ENCODE measurements at regions not wholly inside any gene's neighbourhood (a gene's known extent, or its start where the extent isn't known, plus 50 kb on each side); places are given as distances from the start of the nearest gene placed in this dataset.
A peak's percentile ranks its signal among the peaks of the same experiment; 100 is the strongest.

DNA sequence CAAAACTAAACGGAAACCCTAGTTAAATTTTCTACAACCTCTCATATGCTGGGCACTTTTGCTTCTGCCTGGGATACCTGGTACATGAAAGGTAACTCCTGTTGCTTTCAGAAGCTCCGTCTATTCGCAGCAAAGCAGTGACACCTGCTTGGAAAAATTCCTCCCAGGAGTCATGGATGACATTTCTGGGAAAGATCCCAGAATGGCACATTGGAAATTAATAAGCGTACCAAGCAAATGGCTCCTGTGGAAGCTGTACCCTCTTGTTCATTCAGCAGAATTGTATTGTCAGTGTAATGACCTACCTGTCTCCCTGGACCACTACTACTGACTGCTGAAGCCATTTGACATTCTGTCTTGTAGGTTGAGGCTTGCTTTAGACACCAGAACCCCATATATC, 349.7 kb upstream of the NOCT start:
- DNase-seq (ENCODE audit: low read depth): no peak

GRCh38 chr4:138663883-138664282, 351.7 kb upstream of the NOCT start:
- DNase-seq (ENCODE audit: low read depth): no peak

- peak; percentile 68 for DNase-seq (ENCODE audit: low read depth)
Measured at GRCh38 chr4:138659812-138660316, 355.7 kb upstream of the NOCT start.

GRCh38 chr4:138659037-138659811, 356.4 kb upstream of the NOCT start:
- no peak for DNase-seq (ENCODE audit: low read depth)

DNA sequence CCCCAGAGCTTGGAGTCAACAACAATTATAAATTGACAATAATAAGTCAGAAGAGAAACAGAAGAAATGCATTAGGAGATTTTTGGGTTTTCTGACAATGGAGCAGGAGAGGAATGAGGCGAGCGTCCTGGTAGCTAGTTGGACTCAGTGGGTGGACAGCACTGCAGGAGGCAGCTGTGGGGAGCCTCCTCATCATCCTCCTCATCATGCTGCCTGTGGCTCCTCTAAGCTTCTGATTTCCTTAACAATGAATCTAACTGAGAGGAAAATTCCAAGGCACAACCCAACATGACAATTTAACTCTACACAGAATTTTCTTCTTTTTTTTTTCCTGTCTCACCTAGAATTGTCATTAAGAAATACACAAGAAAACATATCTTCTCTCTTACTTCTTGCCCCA, 357.1 kb upstream of the NOCT start:
- DNase-seq (ENCODE audit: low read depth): no peak

GRCh38 chr4:138656990-138657389, 358.6 kb upstream of the NOCT start:
- no peak for DNase-seq (ENCODE audit: low read depth)

GRCh38 chr4:138655985-138656384, 359.6 kb upstream of the NOCT start:
- no peak for DNase-seq (ENCODE audit: low read depth)

- DNase-seq (ENCODE audit: low read depth): no peak
Measured at GRCh38 chr4:138655286-138655685, 360.3 kb upstream of the NOCT start.

- DNase-seq (ENCODE audit: low read depth): peak; percentile 84
Measured at GRCh38 chr4:138650929-138651448, 364.6 kb upstream of the NOCT start.

- no peak for DNase-seq (ENCODE audit: low read depth)
Measured at GRCh38 chr4:138650495-138650894, 365.1 kb upstream of the NOCT start.

- no peak for DNase-seq (ENCODE audit: low read depth)
Measured at GRCh38 chr4:138647433-138647832, 368.1 kb upstream of the NOCT start.

GRCh38 chr4:138646383-138646782, 369.2 kb upstream of the NOCT start:
- DNase-seq (ENCODE audit: low read depth): no peak

GRCh38 chr4:138645289-138645688, 370.3 kb upstream of the NOCT start:
- peak; percentile 84 for DNase-seq (ENCODE audit: low read depth)

GRCh38 chr4:138644322-138644721, 371.3 kb upstream of the NOCT start:
- DNase-seq (ENCODE audit: low read depth): no peak

- no peak for DNase-seq (ENCODE audit: low read depth)
Measured at GRCh38 chr4:138643827-138644226, 371.8 kb upstream of the NOCT start.

DNA sequence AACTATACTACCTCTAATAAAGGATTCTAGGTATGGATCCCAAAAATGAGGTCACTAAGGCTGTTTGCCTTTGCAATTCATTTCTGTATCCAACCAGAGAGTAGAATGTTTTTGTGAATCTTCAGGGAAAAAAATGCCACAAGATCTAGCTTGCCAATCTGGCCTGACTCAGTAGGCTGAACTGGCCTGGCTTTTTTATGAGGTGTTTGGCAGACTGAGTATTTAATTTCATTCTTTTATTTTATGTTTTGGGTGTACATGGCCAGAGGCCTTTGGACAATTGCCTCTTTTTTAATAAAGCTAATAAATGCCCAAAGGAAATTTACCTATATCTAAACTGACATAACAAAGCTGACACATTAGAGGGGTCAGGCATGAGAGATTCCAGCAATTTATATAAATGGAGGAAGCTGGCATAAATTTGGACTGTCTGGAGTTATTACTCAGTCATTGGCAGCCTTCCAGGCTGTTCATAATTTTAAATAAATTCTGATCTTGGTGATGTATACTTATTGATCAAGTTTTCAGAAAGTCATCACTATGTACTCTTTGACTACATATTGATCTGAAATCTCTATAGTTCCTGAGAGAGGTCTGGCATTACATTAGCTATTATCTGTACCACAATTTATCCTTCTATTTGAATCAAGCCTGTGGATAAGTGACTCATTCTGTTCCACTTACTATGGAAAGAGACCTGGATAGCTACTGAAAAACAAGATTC, 376.4 kb upstream of the NOCT start:
- DNase-seq (ENCODE audit: low read depth): peak; percentile 44

DNA sequence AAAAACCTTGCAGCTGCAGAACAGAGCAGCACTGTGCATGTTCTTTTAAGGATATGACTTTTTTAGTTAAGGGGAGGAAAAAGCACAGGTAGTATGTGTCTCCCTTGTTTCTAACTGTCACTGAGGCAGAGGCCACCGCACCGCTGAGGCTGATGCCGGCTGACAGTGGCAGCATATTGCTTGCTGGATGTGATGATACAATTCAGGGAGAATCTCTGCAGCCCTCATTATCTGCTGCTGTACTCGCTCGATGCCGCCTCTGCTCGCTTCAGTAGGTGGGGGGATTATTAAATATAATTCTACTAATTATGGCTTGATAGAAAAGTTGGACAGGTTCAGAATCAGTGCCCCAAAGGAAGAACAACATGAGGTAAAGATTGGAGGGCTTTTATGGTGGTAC, 378.8 kb upstream of the NOCT start:
- DNase-seq (ENCODE audit: low read depth): no peak

DNA sequence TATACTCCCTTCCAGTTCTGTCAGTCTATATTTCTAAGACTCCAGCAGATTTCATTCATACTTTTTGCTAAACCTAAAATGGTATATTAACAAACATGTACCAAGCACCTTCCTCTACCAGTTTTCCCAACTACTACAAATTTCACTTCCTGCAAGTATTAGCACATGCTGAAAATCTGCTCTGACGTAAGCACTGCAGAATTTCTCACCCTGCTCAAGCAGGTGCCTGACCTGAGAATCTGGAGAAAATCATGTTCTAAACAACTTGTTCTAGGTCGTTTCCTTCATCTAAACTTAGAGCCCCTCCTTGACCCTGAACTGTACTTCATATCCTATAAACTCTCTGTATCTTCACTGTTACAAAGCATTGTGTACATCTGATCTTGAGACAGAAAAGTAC, 380.7 kb upstream of the NOCT start:
- DNase-seq (ENCODE audit: low read depth): no peak

DNA sequence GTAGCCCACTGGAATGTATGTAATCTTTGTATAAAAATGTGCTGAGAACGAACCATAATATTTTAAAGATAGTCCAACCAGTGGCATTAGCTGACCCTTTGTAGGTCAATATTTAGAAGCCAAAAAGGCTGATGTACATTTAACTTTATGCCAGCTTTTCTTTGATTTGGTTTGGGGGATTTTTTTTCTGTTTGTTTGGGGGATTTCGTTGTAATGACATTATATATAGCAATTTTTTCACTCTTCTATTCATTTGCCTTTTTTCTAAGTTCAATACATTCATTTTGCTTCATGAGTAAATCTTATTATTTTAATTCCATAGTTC, 382.0 kb upstream of the NOCT start:
- DNase-seq (ENCODE audit: low read depth): no peak

GRCh38 chr4:138632856-138633579, 382.6 kb upstream of the NOCT start:
- DNase-seq (ENCODE audit: low read depth): peak; percentile 61

- DNase-seq (ENCODE audit: low read depth): no peak
Measured at GRCh38 chr4:138630666-138631065, 384.9 kb upstream of the NOCT start.

- DNase-seq (ENCODE audit: low read depth): no peak
Measured at GRCh38 chr4:138629669-138630068, 385.9 kb upstream of the NOCT start.
